ENCODE measurements at regions not wholly inside any gene's neighbourhood (a gene's known extent, or its start where the extent isn't known, plus 50 kb on each side); places are given as distances from the start of the nearest gene placed in this dataset.
A peak's percentile ranks its signal among the peaks of the same experiment; 100 is the strongest.

- no peak overlapping the region for H3K27ac Mint-ChIP-seq
Observed at GRCh38 chr15:69573815-69574475, 121.3 kb downstream of the RPLP1 start.

GRCh38 chr15:69574506-69574905, 121.9 kb downstream of the RPLP1 start:
- H3K4me3 Mint-ChIP-seq: no peak overlapping the region
- no peak overlapping the region for H3K27ac Mint-ChIP-seq
- H3K9me3 Mint-ChIP-seq: no peaks in the 10 kb centered on the region
- peaks cover 4% of the 10 kb centered on the region for H3K27me3 Mint-ChIP-seq
- no peaks in the 10 kb centered on the region for H3K36me3 Mint-ChIP-seq
- peaks cover 5 to 22% (median 5%) of the 10 kb centered on the region in 3 donors for H3K4me1 Mint-ChIP-seq

More at GRCh38 chr15:69573815-69574475, 121.3 kb downstream of the RPLP1 start:
- Mint-ChIP-seq H3K4me3 (no peak overlapping the region), H3K4me1 (peaks cover 5 to 22% (median 5%) of the 10 kb centered on the region in 3 donors), H3K36me3 (no peaks in the 10 kb centered on the region), H3K9me3 (no peaks in the 10 kb centered on the region), H3K27me3 (peaks cover 4% of the 10 kb centered on the region)

GRCh38 chr15:69575387-69575786, 122.8 kb downstream of the RPLP1 start:
- H3K9me3 Mint-ChIP-seq: no peaks in the 10 kb centered on the region
- H3K4me1 Mint-ChIP-seq: peaks cover 5 to 22% (median 5%) of the 10 kb centered on the region in 3 donors
- no peak overlapping the region for H3K4me3 Mint-ChIP-seq
- H3K27me3 Mint-ChIP-seq: peaks cover 4% of the 10 kb centered on the region
- no peaks in the 10 kb centered on the region for H3K36me3 Mint-ChIP-seq
- no peak overlapping the region for H3K27ac Mint-ChIP-seq

GRCh38 chr15:69576035-69576526, 123.5 kb downstream of the RPLP1 start:
- Mint-ChIP-seq H3K4me3 (peak overlapping the region in 1 of 4 donors; percentile 53), H3K27me3 (peaks cover 4% of the 10 kb centered on the region), H3K4me1 (peaks cover 5 to 22% (median 5%) of the 10 kb centered on the region in 3 donors), H3K27ac (no peak overlapping the region), H3K9me3 (no peaks in the 10 kb centered on the region), H3K36me3 (no peaks in the 10 kb centered on the region)

GRCh38 chr15:69576948-69577351, 124.3 kb downstream of the RPLP1 start:
- H3K4me3 Mint-ChIP-seq: no peak overlapping the region
- peaks cover 2% of the 10 kb centered on the region for H3K27me3 Mint-ChIP-seq
- no peaks in the 10 kb centered on the region for H3K36me3 Mint-ChIP-seq
- peak overlapping the region in 1 of 3 donors; percentile 57 for H3K27ac Mint-ChIP-seq
- peaks cover 5 to 22% (median 5%) of the 10 kb centered on the region in 3 donors for H3K4me1 Mint-ChIP-seq
- H3K9me3 Mint-ChIP-seq: no peaks in the 10 kb centered on the region

- H3K4me3 Mint-ChIP-seq: no peak overlapping the region
- H3K4me1 Mint-ChIP-seq: peaks cover 5 to 22% (median 5%) of the 10 kb centered on the region in 3 donors
- H3K9me3 Mint-ChIP-seq: no peaks in the 10 kb centered on the region
- peaks cover 2% of the 10 kb centered on the region for H3K27me3 Mint-ChIP-seq
- H3K27ac Mint-ChIP-seq: peak overlapping the region in 1 of 3 donors; percentile 57
- no peaks in the 10 kb centered on the region for H3K36me3 Mint-ChIP-seq
Observed at GRCh38 chr15:69577397-69577796, 124.8 kb downstream of the RPLP1 start.

GRCh38 chr15:69578252-69578651, 125.6 kb downstream of the RPLP1 start:
- peaks cover 2% of the 10 kb centered on the region for H3K27me3 Mint-ChIP-seq
- no peaks in the 10 kb centered on the region for H3K36me3 Mint-ChIP-seq
- H3K9me3 Mint-ChIP-seq: no peaks in the 10 kb centered on the region
- peak overlapping the region in 1 of 4 donors; percentile 38 for H3K4me3 Mint-ChIP-seq
- H3K27ac Mint-ChIP-seq: peak overlapping the region in 1 of 3 donors; percentile 47
- H3K4me1 Mint-ChIP-seq: peaks cover 5 to 26% (median 8%) of the 10 kb centered on the region in 3 donors

- no peak overlapping the region for H3K4me3 Mint-ChIP-seq
- peaks cover 2% of the 10 kb centered on the region for H3K27me3 Mint-ChIP-seq
- no peaks in the 10 kb centered on the region for H3K36me3 Mint-ChIP-seq
- H3K4me1 Mint-ChIP-seq: peaks cover 13 to 32% (median 16%) of the 10 kb centered on the region in 3 donors
- H3K27ac Mint-ChIP-seq: peak overlapping the region in 1 of 3 donors; percentile 47
- H3K9me3 Mint-ChIP-seq: no peaks in the 10 kb centered on the region
Observed at GRCh38 chr15:69578787-69579583, 126.4 kb downstream of the RPLP1 start.

- no peak overlapping the region for H3K4me3 Mint-ChIP-seq
- H3K36me3 Mint-ChIP-seq: no peaks in the 10 kb centered on the region
- peaks cover 22 to 30% (median 23%) of the 10 kb centered on the region in 3 donors for H3K4me1 Mint-ChIP-seq
- H3K27ac Mint-ChIP-seq: no peak overlapping the region
- H3K27me3 Mint-ChIP-seq: peaks cover 2% of the 10 kb centered on the region
- no peaks in the 10 kb centered on the region for H3K9me3 Mint-ChIP-seq
Observed at GRCh38 chr15:69579950-69580618, 127.5 kb downstream of the RPLP1 start.

GRCh38 chr15:69583626-69584025, 131.0 kb downstream of the RPLP1 start:
- Mint-ChIP-seq H3K4me3 (peak overlapping the region in 3 of 4 donors; percentile 13 to 71 (median 48)), H3K4me1 (peaks cover 17 to 18% (median 18%) of the 10 kb centered on the region in 3 donors), H3K27me3 (peaks cover 2% of the 10 kb centered on the region), H3K9me3 (no peaks in the 10 kb centered on the region), H3K27ac (peak overlapping the region in 2 of 3 donors; percentile 9 to 33), H3K36me3 (no peaks in the 10 kb centered on the region)

- Mint-ChIP-seq H3K4me3 (no peak overlapping the region), H3K27ac (no peak overlapping the region), H3K36me3 (no peaks in the 10 kb centered on the region), H3K27me3 (peaks cover 2% of the 10 kb centered on the region), H3K9me3 (no peaks in the 10 kb centered on the region), H3K4me1 (peaks cover 17 to 18% (median 17%) of the 10 kb centered on the region in 3 donors)
Observed at GRCh38 chr15:69585937-69586336, 133.3 kb downstream of the RPLP1 start.

GRCh38 chr15:69586721-69587120, 134.1 kb downstream of the RPLP1 start:
- H3K27ac Mint-ChIP-seq: no peak overlapping the region
- H3K27me3 Mint-ChIP-seq: peaks cover 2% of the 10 kb centered on the region
- H3K4me3 Mint-ChIP-seq: no peak overlapping the region
- H3K9me3 Mint-ChIP-seq: no peaks in the 10 kb centered on the region
- no peaks in the 10 kb centered on the region for H3K36me3 Mint-ChIP-seq
- peaks cover 17 to 18% (median 17%) of the 10 kb centered on the region in 3 donors for H3K4me1 Mint-ChIP-seq

- no peaks in the 10 kb centered on the region for H3K36me3 Mint-ChIP-seq
- H3K27me3 Mint-ChIP-seq: peaks cover 2% of the 10 kb centered on the region
- no peaks in the 10 kb centered on the region for H3K9me3 Mint-ChIP-seq
- H3K27ac Mint-ChIP-seq: no peak overlapping the region
- peaks cover 17 to 19% (median 18%) of the 10 kb centered on the region in 3 donors for H3K4me1 Mint-ChIP-seq
- H3K4me3 Mint-ChIP-seq: no peak overlapping the region
Observed at GRCh38 chr15:69587723-69588426, 135.3 kb downstream of the RPLP1 start.

- H3K4me3 Mint-ChIP-seq: no peak overlapping the region
Observed at GRCh38 chr15:69590201-69590710, 137.6 kb downstream of the RPLP1 start.

More at GRCh38 chr15:69590201-69590710, 137.6 kb downstream of the RPLP1 start:
- peaks cover 1% of the 10 kb centered on the region for H3K36me3 Mint-ChIP-seq
- H3K9me3 Mint-ChIP-seq: no peaks in the 10 kb centered on the region
- peaks cover 0 to 7% (median 6%) of the 10 kb centered on the region in 3 donors for H3K4me1 Mint-ChIP-seq
- peaks cover 18% of the 10 kb centered on the region for H3K27me3 Mint-ChIP-seq
- no peak overlapping the region for H3K27ac Mint-ChIP-seq

Data from IgD-negative memory B cell (primary cell).